ENCODE measurements at regions not wholly inside any gene's neighbourhood (a gene's known extent, or its start where the extent isn't known, plus 50 kb on each side); places are given as distances from the start of the nearest gene placed in this dataset.

DNA sequence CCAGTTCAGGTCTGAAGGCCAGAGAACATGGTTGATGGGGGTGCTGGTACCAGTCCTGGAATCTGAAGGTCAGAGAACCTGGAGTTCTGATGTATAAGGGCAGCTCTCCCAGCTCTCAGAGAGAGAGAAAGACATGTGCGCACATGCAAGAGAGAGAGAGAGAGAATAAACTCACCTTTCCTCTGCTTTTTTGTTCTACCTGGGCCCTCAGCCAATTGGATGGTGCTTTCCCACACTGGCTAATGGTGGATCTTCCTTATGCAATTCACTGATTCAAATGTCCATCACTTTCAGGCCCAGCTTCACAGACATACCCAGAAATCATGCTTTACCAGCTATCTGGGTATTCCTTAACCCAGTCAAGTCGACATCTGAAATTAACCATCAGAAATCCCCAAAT, 377.7 kb upstream of the MEX3C start:
- TF ChIP-seq, protein P1, sequence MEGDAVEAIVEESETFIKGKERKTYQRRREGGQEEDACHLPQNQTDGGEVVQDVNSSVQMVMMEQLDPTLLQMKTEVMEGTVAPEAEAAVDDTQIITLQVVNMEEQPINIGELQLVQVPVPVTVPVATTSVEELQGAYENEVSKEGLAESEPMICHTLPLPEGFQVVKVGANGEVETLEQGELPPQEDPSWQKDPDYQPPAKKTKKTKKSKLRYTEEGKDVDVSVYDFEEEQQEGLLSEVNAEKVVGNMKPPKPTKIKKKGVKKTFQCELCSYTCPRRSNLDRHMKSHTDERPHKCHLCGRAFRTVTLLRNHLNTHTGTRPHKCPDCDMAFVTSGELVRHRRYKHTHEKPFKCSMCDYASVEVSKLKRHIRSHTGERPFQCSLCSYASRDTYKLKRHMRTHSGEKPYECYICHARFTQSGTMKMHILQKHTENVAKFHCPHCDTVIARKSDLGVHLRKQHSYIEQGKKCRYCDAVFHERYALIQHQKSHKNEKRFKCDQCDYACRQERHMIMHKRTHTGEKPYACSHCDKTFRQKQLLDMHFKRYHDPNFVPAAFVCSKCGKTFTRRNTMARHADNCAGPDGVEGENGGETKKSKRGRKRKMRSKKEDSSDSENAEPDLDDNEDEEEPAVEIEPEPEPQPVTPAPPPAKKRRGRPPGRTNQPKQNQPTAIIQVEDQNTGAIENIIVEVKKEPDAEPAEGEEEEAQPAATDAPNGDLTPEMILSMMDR (IDR thresholded peaks at IDR 0.05), result no peak
- no peak overlapping the region for H3K4me2 ChIP-seq (ENCODE audit: low read length)
- H3K9me3 ChIP-seq (ENCODE audit: control insufficient read depth, low read length), result no peaks in the 10 kb centered on the region

DNA sequence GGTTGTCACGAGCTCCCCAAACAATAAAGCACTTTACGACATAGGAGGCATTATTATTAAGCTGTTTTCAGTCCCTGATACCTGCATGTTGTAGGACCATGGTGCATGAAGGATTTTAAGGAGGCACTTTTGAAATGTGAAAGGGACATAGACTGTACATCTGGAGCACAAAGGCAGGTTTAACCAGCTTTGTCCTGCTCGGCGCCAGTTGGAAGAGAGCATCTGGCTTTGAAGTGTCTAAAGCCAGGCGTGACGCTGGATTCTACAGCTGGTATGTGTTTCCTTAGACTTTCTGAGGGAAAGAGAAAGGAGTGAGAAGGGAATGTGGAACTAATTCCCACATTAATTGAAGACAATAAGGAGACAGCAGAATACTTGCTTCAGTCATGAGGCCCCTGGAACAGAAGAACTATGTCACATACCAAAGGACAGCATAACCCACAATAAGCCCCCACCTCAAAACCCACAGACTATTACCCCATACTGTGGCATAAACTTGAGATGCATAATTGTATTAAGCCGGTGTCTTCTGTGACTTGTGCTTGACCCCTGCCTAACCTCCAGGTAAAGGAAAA, 381.0 kb upstream of the MEX3C start:
- Histone ChIP-seq H3K4me2 (ENCODE audit: low read length) (no peak overlapping the region), H3K4me1 (no peaks in the 10 kb centered on the region), H3K79me2 (no peaks in the 10 kb centered on the region), H3K27me3 (ENCODE audit: control insufficient read depth, insufficient read depth, low read length) (no peaks in the 10 kb centered on the region), H2AFZ (no peak overlapping the region), H3K9me3 (ENCODE audit: control insufficient read depth, low read length) (no peaks in the 10 kb centered on the region), H3K27ac (no peak overlapping the region), H3K9ac (no peak overlapping the region), H3K4me3 (ENCODE audit: low read depth, low read length) (no peak overlapping the region), H3K36me3 (ENCODE audit: control insufficient read depth, insufficient read depth, low read length) (no peaks in the 10 kb centered on the region)
- TF ChIP-seq, protein P1 (IDR thresholded peaks at IDR 0.05), result no peak

More for the DNA sequence above, 377.7 kb upstream of the MEX3C start:
- H3K27me3 ChIP-seq (ENCODE audit: control insufficient read depth, insufficient read depth, low read length), result no peaks in the 10 kb centered on the region
- no peaks in the 10 kb centered on the region for H3K4me1 ChIP-seq
- H3K4me3 ChIP-seq (ENCODE audit: low read depth, low read length), result no peak overlapping the region
- no peaks in the 10 kb centered on the region for H3K79me2 ChIP-seq
- no peak overlapping the region for H3K9ac ChIP-seq
- H2AFZ ChIP-seq, result no peak overlapping the region
- no peaks in the 10 kb centered on the region for H3K36me3 ChIP-seq (ENCODE audit: control insufficient read depth, insufficient read depth, low read length)
- no peak overlapping the region for H3K27ac ChIP-seq

DNA sequence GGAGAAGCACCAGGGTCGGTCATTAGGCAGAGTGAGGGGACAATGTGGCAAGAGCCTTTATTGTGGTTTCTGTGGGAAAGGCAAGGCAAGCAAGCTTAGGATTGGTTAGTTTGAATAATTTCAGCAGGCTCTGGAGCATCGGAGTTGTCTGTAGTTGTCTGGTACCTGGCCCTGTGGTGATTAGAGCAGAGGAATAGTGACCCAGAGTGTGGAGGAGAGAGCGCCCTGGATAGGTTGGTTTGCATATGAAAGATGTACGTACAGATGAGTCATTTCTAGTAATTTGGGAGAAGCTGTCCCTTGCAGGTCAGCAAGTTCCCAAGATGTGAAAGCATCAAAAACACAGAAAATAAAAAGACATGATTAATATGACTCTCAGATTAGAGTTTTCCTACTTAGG, 383.1 kb upstream of the MEX3C start:
- Histone ChIP-seq H2AFZ (no peak overlapping the region), H3K4me3 (ENCODE audit: low read depth, low read length) (no peak overlapping the region), H3K9me3 (ENCODE audit: control insufficient read depth, low read length) (no peaks in the 10 kb centered on the region), H3K36me3 (ENCODE audit: control insufficient read depth, insufficient read depth, low read length) (no peaks in the 10 kb centered on the region), H3K27ac (no peak overlapping the region), H3K79me2 (no peaks in the 10 kb centered on the region), H3K27me3 (ENCODE audit: control insufficient read depth, insufficient read depth, low read length) (no peaks in the 10 kb centered on the region), H3K9ac (no peak overlapping the region), H3K4me2 (ENCODE audit: low read length) (no peak overlapping the region), H3K4me1 (no peaks in the 10 kb centered on the region)
- TF ChIP-seq, protein P1 (IDR thresholded peaks at IDR 0.05), result no peak

DNA sequence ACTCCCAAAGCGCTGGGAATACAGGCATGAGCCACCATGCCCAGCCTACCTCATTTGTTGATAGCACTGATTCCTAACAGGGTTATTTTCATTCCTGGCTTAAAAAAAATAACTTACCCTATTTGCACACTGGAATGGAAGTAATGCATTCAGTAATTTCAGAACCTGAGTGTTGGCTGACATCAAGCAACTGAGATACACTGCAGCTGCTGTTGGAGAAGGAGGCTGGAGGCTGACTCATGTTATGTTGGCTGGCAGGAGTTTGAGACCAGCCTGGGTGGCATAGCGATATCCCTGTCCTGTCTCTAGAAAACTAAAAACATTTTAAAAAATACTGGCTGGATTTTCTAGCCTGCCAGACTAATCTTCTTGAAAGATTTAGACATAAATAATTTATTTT, 385.1 kb upstream of the MEX3C start:
- TF ChIP-seq, protein P1 (IDR thresholded peaks at IDR 0.05), result no peak

DNA sequence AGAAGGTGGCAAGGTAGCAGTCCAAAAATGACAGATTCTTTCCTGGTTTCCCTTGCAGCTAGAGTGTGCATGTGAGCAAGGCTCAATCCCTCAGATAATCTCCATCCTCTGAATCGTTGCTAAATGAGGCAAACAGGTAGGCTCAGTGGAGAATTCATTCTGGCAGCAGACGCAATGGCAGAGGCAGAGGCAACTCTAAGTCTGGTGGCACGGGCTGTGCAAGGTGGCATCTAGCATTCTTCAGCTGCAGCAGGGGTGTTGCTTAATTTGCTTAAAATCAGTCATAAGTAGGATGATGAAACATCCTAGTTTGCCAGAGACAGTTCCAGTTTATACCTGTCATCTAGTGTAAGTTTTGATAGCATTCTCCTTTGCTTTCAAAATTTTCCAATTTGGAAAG, 391.1 kb upstream of the MEX3C start:
- no peak overlapping the region for H3K9ac ChIP-seq
- H2AFZ ChIP-seq, result no peak overlapping the region
- H3K36me3 ChIP-seq (ENCODE audit: control insufficient read depth, insufficient read depth, low read length), result no peaks in the 10 kb centered on the region
- H3K27ac ChIP-seq, result no peak overlapping the region
- TF ChIP-seq, protein P1 (IDR thresholded peaks at IDR 0.05), result no peak
- H3K9me3 ChIP-seq (ENCODE audit: control insufficient read depth, low read length), result no peaks in the 10 kb centered on the region
- no peak overlapping the region for H3K4me2 ChIP-seq (ENCODE audit: low read length)
- no peaks in the 10 kb centered on the region for H3K4me1 ChIP-seq
- H3K4me3 ChIP-seq (ENCODE audit: low read depth, low read length), result no peak overlapping the region
- H3K27me3 ChIP-seq (ENCODE audit: control insufficient read depth, insufficient read depth, low read length), result no peaks in the 10 kb centered on the region
- H3K79me2 ChIP-seq, result no peaks in the 10 kb centered on the region

More for the DNA sequence above, 385.1 kb upstream of the MEX3C start:
- Histone ChIP-seq H3K36me3 (ENCODE audit: control insufficient read depth, insufficient read depth, low read length) (no peaks in the 10 kb centered on the region), H3K9ac (no peak overlapping the region), H3K9me3 (ENCODE audit: control insufficient read depth, low read length) (no peaks in the 10 kb centered on the region), H3K4me3 (ENCODE audit: low read depth, low read length) (no peak overlapping the region), H3K27ac (no peak overlapping the region), H3K4me2 (ENCODE audit: low read length) (no peak overlapping the region), H2AFZ (no peak overlapping the region), H3K79me2 (no peaks in the 10 kb centered on the region), H3K4me1 (no peaks in the 10 kb centered on the region), H3K27me3 (ENCODE audit: control insufficient read depth, insufficient read depth, low read length) (no peaks in the 10 kb centered on the region)

Measured in parathyroid adenoma (tissue), 2 donors.